PC-9 (cell line): ENCODE measurements at regions not wholly inside any gene's neighbourhood (a gene's known extent, or its start where the extent isn't known, plus 50 kb on each side); places are given as distances from the start of the nearest gene placed in this dataset.

Experiments
- BruUV-seq: library from RNA; stranded (reverse); fragments of 400-500 nt; replicated peaks from 2 replicates; lab custom pipeline; 2021; lab: Mats Ljungman, UMichigan
- CTCF ChIA-PET: fragments of 300-600 bp; sonication (Branson Sonifier 250); formaldehyde crosslinking; loops from one replicate; lab custom pipeline; 2022; ENCODE audit warnings: antibody characterized with exemption; lab: Charles Lee
- POLR2A ChIA-PET: fragments of 300-600 bp; sonication (Branson Sonifier 250); formaldehyde crosslinking; loops from one replicate; lab custom pipeline; 2022; ENCODE audit warnings: antibody characterized with exemption; ENCODE audit not compliant: unreplicated experiment; lab: Charles Lee
- DNase-seq, 2 experiments: peaks; one replicate each; pipeline versions ENCODE4 v3.0.0 to v3.0.0-alpha.2; 2015 to 2022; ENCODE audit warnings: mixed read lengths in 1 of 2
- H2AFZ ChIP-seq: fragments of 200-600 bp; sonication (generic); 2 replicates; pipeline ENCODE4 v1.8.1; 2017; ENCODE audit warnings: antibody characterized with exemption
- H3F3A ChIP-seq: fragments of 200-600 bp; sonication (generic); 2 replicates; pipeline ENCODE4 v1.8.1; 2017; ENCODE audit warnings: antibody characterized with exemption, mild to moderate bottlenecking, low read depth; ENCODE audit not compliant: insufficient read depth
- H3K27ac ChIP-seq: fragments of 200-600 bp; sonication (generic); 2 replicates; pipeline ENCODE4 v1.6.1; 2016; ENCODE audit warnings: mixed run types
- H3K27me3 ChIP-seq: fragments of 200-600 bp; sonication (generic); 2 replicates; pipeline ENCODE4 v1.6.1; 2016; ENCODE audit warnings: low read depth, mixed run types; ENCODE audit not compliant: insufficient read depth
- H3K36me3 ChIP-seq: fragments of 200-600 bp; sonication (generic); 2 replicates; pipeline ENCODE4 v1.6.1; 2016; ENCODE audit warnings: low read depth, mixed run types
- H3K4me1 ChIP-seq: fragments of 200-600 bp; sonication (generic); replicated peaks from 2 replicates; pipeline ENCODE4 v1.6.1; 2016; ENCODE audit warnings: mixed run types; ENCODE audit not compliant: insufficient read depth
- H3K4me2 ChIP-seq: fragments of 200-600 bp; sonication (generic); 2 replicates; pipeline ENCODE4 v1.6.1; 2017; ENCODE audit warnings: mixed run types
- H3K4me3 ChIP-seq: fragments of 200-600 bp; sonication (generic); 2 replicates; pipeline ENCODE4 v1.6.1; 2016; ENCODE audit warnings: mixed run types
- H3K79me2 ChIP-seq: fragments of 200-600 bp; sonication (generic); 2 replicates; pipeline ENCODE4 v1.6.1; 2017; ENCODE audit warnings: low read depth, mixed run types
- H3K9me2 ChIP-seq: fragments of 200-600 bp; sonication (generic); 2 replicates; pipeline ENCODE4 v1.8.1; 2017; ENCODE audit warnings: mild to moderate bottlenecking; ENCODE audit not compliant: insufficient read depth
- H3K9me3 ChIP-seq: fragments of 200-600 bp; sonication (generic); 2 replicates; pipeline ENCODE4 v1.8.1; 2016; ENCODE audit warnings: low read depth; ENCODE audit not compliant: insufficient read depth
- H4K20me1 ChIP-seq: fragments of 200-600 bp; sonication (generic); 2 replicates; pipeline ENCODE4 v1.8.1; 2017; ENCODE audit not compliant: insufficient read depth
- EZH2 ChIP-seq: fragments of 200-600 bp; sonication (generic); IDR thresholded peaks from 2 replicates; pipeline ENCODE4 v1.8.0; 2017; ENCODE audit warnings: antibody characterized with exemption, low read depth
- intact Hi-C: fragments of 100-400 bp; cut with micrococcal nuclease; formaldehyde crosslinking; loops from one replicate; pipeline ENCODE4 v1.10.0; 2022; ENCODE audit not compliant: unreplicated experiment
- TF ChIP-seq, protein P1 (sequence below): fragments of 200-600 bp; sonication (generic); conservative IDR thresholded peaks from 2 replicates; pipeline ENCODE4 v1.6.1; 2017; ENCODE audit warnings: mixed run types, antibody characterized with exemption, mild to moderate bottlenecking, moderate library complexity

DNA sequence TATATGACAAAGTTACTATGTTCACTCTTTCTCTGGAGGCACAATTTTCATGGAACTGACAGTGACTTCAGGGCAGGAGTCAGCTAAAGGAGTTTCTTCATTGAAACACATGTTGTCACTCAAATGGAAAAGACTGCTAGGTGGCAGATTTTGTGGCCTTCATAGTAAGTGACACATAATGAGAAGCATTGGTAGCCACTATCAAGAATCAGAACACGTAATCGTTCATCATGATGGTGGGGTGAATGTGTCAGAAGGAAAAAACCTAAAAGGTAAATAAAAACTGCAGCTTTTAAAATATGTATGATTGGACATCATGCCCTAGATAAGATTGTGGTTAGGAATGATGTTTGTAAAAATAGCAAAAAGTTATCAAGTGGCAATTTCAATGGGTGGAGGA, 1491.0 kb downstream of the SI start:
- intact Hi-C loops, result no loop called here
- H3K4me1 ChIP-seq, result no peaks in the 10 kb centered on the region
- H3K4me3 ChIP-seq, result no peak overlapping the region
- H3K27ac ChIP-seq, result no peak overlapping the region
- ChIA-PET POLR2A (interaction anchor here (0.6 kb wide), 1 partner anchor 1096 kb away, joined by 8 read pairs; no protein-coding TSS in a partner anchor), CTCF (no interaction called here)
- 0 out of 2 replicates have a peak, but pooled peaks cover 6% of the 10 kb centered on the region for H3K9me3 ChIP-seq
- H3K27me3 ChIP-seq, result no peaks in the 10 kb centered on the region
- H3K4me2 ChIP-seq, result no peak overlapping the region
- H3K79me2 ChIP-seq, result no peaks in the 10 kb centered on the region
- H3K9me2 ChIP-seq, result no peaks in the 10 kb centered on the region
- H3K36me3 ChIP-seq, result no peaks in the 10 kb centered on the region
- no peak overlapping the region for H2AFZ ChIP-seq
- no peaks in the 10 kb centered on the region for H3F3A ChIP-seq
- no peaks in the 10 kb centered on the region for H4K20me1 ChIP-seq
- TF ChIP-seq, protein P1, sequence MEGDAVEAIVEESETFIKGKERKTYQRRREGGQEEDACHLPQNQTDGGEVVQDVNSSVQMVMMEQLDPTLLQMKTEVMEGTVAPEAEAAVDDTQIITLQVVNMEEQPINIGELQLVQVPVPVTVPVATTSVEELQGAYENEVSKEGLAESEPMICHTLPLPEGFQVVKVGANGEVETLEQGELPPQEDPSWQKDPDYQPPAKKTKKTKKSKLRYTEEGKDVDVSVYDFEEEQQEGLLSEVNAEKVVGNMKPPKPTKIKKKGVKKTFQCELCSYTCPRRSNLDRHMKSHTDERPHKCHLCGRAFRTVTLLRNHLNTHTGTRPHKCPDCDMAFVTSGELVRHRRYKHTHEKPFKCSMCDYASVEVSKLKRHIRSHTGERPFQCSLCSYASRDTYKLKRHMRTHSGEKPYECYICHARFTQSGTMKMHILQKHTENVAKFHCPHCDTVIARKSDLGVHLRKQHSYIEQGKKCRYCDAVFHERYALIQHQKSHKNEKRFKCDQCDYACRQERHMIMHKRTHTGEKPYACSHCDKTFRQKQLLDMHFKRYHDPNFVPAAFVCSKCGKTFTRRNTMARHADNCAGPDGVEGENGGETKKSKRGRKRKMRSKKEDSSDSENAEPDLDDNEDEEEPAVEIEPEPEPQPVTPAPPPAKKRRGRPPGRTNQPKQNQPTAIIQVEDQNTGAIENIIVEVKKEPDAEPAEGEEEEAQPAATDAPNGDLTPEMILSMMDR, result no peak
- TF ChIP-seq EZH2, result no peak
- peak in 1 of 2 experiments; percentile 36 for DNase-seq
- no TSS peak for BruUV-seq

DNA sequence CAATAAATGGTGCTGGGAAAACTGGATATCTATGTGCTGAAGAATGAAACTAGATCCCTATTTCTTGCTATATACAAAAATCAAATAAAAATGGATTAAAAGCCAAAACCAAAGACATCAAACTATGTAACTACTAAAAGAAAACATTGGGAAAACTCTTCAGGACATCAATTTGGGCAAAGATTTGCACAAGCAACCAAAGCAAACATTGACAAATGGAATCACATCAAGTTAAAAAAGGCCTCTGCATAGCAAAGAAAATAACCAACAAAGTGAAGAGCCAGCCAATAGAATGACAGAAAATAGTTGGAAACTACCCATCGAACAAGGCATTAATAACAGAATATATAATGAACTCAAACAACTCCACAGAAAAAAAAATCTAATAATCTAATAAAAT, 1495.3 kb downstream of the SI start:
- intact Hi-C loops, result no loop called here
- TF ChIP-seq, protein P1, result no peak
- no peak for TF ChIP-seq EZH2
- H3K9me3 ChIP-seq, result 0 out of 2 replicates have a peak, but pooled peaks cover 6% of the 10 kb centered on the region

DNA sequence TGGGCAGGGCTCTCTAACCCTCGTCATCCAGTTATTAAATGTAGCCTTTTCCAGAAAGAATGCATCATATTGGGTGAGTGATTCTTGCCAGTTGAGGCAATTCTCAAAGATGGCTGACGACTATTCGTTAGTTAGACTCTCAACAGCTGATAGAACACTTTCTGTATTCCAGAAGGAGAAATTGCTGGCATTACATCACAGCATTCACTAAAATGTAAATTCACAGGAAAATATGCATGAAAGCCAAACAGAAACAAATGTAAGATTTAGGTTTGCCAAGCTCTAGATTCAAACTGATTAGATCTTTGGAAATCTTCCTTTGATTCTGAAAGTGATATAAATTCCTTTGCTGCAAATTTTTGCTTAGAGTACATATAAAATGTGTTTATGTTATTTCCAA, 1501.0 kb downstream of the SI start:
- TF ChIP-seq, protein P1, result no peak
- no peak for TF ChIP-seq EZH2

More for the DNA sequence above, 1495.3 kb downstream of the SI start:
- BruUV-seq, result no TSS peak
- Histone ChIP-seq H3K36me3 (no peaks in the 10 kb centered on the region), H3K4me2 (no peak overlapping the region), H4K20me1 (no peaks in the 10 kb centered on the region), H3K27ac (no peak overlapping the region), H2AFZ (no peak overlapping the region), H3K4me1 (no peaks in the 10 kb centered on the region), H3K9me2 (no peaks in the 10 kb centered on the region), H3K79me2 (no peaks in the 10 kb centered on the region), H3K27me3 (no peaks in the 10 kb centered on the region), H3K4me3 (no peak overlapping the region), H3F3A (no peaks in the 10 kb centered on the region)
- DNase-seq, result no peak
- POLR2A ChIA-PET, result no interaction called here
- CTCF ChIA-PET, result no interaction called here

More for the DNA sequence above, 1501.0 kb downstream of the SI start:
- Histone ChIP-seq H3K27me3 (no peaks in the 10 kb centered on the region), H2AFZ (no peak overlapping the region), H3K4me1 (no peaks in the 10 kb centered on the region), H3K4me3 (no peak overlapping the region), H4K20me1 (no peaks in the 10 kb centered on the region), H3K27ac (no peak overlapping the region), H3K79me2 (no peaks in the 10 kb centered on the region), H3K9me2 (no peaks in the 10 kb centered on the region), H3K4me2 (no peak overlapping the region), H3F3A (no peaks in the 10 kb centered on the region), H3K36me3 (no peaks in the 10 kb centered on the region), H3K9me3 (no peaks in the 10 kb centered on the region)
- BruUV-seq, result no TSS peak
- intact Hi-C loops, result no loop called here
- DNase-seq, result no peak
- POLR2A ChIA-PET, result no interaction called here
- CTCF ChIA-PET, result no interaction called here
